Heart right ventricle (tissue), 16 donors: ENCODE measurements at regions not wholly inside any gene's neighbourhood (a gene's known extent, or its start where the extent isn't known, plus 50 kb on each side); places are given as distances from the start of the nearest gene placed in this dataset.
A peak's percentile ranks its signal among the peaks of the same experiment; 100 is the strongest.
"Not testable (repeated sequence)": the region's sequence is repeated elsewhere in the genome, so short reads cannot be mapped to it uniquely, and the experiment has no call there.

ENCODE experiments used
- ATAC-seq, 8 donors: fragments of 200-7000 bp; cut with Tn5 transposase; one replicate each; pipeline ENCODE4 v1.9.1; 2020; ENCODE audit warnings: mild to moderate bottlenecking in 8 of 8, moderate library complexity in 8 of 8, moderate number of reproducible peaks in 1 of 8
- DNase-seq, 2 donors: peaks; one replicate each; pipeline ENCODE4 v3.0.0-alpha.2; 2020
- H3K27ac ChIP-seq, 10 donors: fragments of 200-600 bp; sonication (generic) in 2 of 10; one replicate each; pipeline versions ENCODE4 v1.5.0 to v1.8.0; 2020 to 2022; ENCODE audit warnings: mild to moderate bottlenecking in 3 of 10
- H3K27me3 ChIP-seq, 7 donors: fragments of 200-600 bp; one replicate each; pipeline ENCODE4 v1.8.0; 2021 to 2022; ENCODE audit warnings: mild to moderate bottlenecking in 2 of 7
- H3K36me3 ChIP-seq, 9 donors: fragments of 200-600 bp; sonication (generic) in 1 of 9; one replicate each; pipeline versions ENCODE4 v1.5.0 to v1.8.0; 2020 to 2022; ENCODE audit warnings: mild to moderate bottlenecking in 2 of 9
- H3K4me1 ChIP-seq, 9 donors: fragments of 200-600 bp; sonication (generic) in 1 of 9; one replicate each; pipeline versions ENCODE4 v1.5.0 to v1.8.0; 2020 to 2022; ENCODE audit warnings: mild to moderate bottlenecking in 4 of 9
- H3K4me3 ChIP-seq, 10 donors: fragments of 200-600 bp; sonication (generic) in 2 of 10; one replicate each; pipeline versions ENCODE4 v1.5.0 to v1.8.0; 2020 to 2022; ENCODE audit warnings: mild to moderate bottlenecking in 7 of 10, moderate library complexity in 2 of 10
- H3K9me3 ChIP-seq, 11 donors: fragments of 200-600 bp in 10 of 11; sonication (generic) in 2 of 11; one replicate each; pipeline versions ENCODE4 v1.5.0 to v1.8.0; 2013 to 2022; ENCODE audit warnings: mild to moderate bottlenecking in 2 of 11, control low read depth in 1 of 11, moderate library complexity in 1 of 11
- CTCF ChIP-seq, 9 donors: fragments of 200-600 bp; sonication (generic) in 2 of 9; IDR thresholded peaks; one replicate each; pipeline versions ENCODE4 v1.5.0 to v1.8.0; 2021 to 2022; ENCODE audit warnings: antibody characterized with exemption in 9 of 9, mild to moderate bottlenecking in 5 of 9, moderate library complexity in 1 of 9
- WGBS, 2 donors: extraction: QIAGEN DNeasy Blood & Tissue Kit; methylation state at CpG; one replicate each; pipeline ENCODE4 v1.1.7; 2013; ENCODE audit warnings: inconsistent platforms in 1 of 2; 5-methylcytosine and 5-hydroxymethylcytosine counted together
- intact Hi-C, 10 donors: fragments of 100-400 bp; cut with DNase I; formaldehyde crosslinking; loops; one replicate each; pipeline versions ENCODE4 v1.11.1 to v1.14.2; 2022
- donor health status: Arrhythmogenic right ventricular cardiomyopathy.
- donor health status: ischemic (EF 13 %, LVEDD 7.1; RV severe dilation, severe dysfunction).
- donor health status: healthy with polysubstance abuse.
- donor health status: DM: no; HTN: yes; CAD: no.
- donor health status: DM: no; HTN: no; CAD: no.
- donor health status: ischemic (EF 25% LVEDD 6.9; RV normal size, moderate dysfunction).
- donor health status: ischemic (EF 25% LVEDD 5.7; RV mildly dilated, moderate dysfunction).
- donor health status: healthy.
- donor health status: DM: yes; HTN: yes; CAD: no.
- donor health status: Ischemic cardiomyopathy.
- donor health status: ischemic (EF 35%, LVEDD 5.7; RV mildly dilated, moderate dysfunction).
- donor health status: nonischemic (EF 11% LVEDD 7.7; RV severe dilation, severe dysfunction).
- donor health status: DM: yes; HTN: yes; CAD: no.
- donor health status: PGD.
- donor health status: ischemic (EF 29% LVEDD 5.4; RV normal size, mild dysfunction).
- donor health status: nonischemic (EF 23%, LVEDD 6.1; RV moderate dilation, normal function).

- no peak for TF ChIP-seq CTCF (IDR thresholded peaks at IDR 0.05)
- H3K36me3 ChIP-seq: no peaks in the 10 kb centered on the region
- peaks cover 0 to 10% (median 0%) of the 10 kb centered on the region in 7 donors for H3K27me3 ChIP-seq
- no peaks in the 10 kb centered on the region for H3K9me3 ChIP-seq
- DNase-seq (no peak), ATAC-seq (peak in 1 of 8 donors; percentile 10)
- H3K27ac ChIP-seq: no peak overlapping the region
- intact Hi-C loops: no loop called here
- no peak overlapping the region for H3K4me3 ChIP-seq
- H3K4me1 ChIP-seq: no peaks in the 10 kb centered on the region
- 91 to 92% methylated on average over 7 of the region's 7 CpGs for WGBS, 2 donors
Measured at GRCh38 chr2:128667391-128667790, 348.7 kb upstream of the HS6ST1 start.

DNA sequence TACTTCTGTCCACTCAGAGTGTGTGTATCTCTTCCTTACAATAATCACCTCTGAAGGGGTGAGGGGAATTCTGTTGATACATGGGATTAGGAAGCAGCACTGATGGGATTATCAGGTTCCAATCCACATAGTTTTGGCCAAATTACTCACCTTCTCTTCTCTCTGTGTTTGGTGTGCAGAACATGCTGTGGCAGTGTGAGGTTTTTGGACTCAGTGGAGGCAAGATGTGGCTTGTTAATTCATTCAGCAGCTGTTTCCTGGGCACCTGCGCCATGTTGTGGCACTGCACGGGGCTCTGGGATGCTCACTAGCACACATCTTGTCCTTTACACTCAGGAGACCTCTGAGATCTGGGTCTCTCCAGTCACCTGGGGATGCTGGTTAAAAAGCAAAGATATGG lies 350.3 kb upstream of the HS6ST1 start:
- WGBS, 2 donors: 77 to 82% methylated on average over 2 of the region's 2 CpGs
- no peak overlapping the region for H3K27ac ChIP-seq
- intact Hi-C loops: no loop called here
- peaks cover 0 to 10% (median 0%) of the 10 kb centered on the region in 7 donors for H3K27me3 ChIP-seq
- no peak for DNase-seq
- no peak for ATAC-seq
- H3K4me3 ChIP-seq: no peak overlapping the region
- no peaks in the 10 kb centered on the region for H3K4me1 ChIP-seq
- TF ChIP-seq CTCF (IDR thresholded peaks at IDR 0.05): no peak
- H3K36me3 ChIP-seq: no peaks in the 10 kb centered on the region
- H3K9me3 ChIP-seq: peaks cover 0 to 9% (median 0%) of the 10 kb centered on the region in 11 donors

DNA sequence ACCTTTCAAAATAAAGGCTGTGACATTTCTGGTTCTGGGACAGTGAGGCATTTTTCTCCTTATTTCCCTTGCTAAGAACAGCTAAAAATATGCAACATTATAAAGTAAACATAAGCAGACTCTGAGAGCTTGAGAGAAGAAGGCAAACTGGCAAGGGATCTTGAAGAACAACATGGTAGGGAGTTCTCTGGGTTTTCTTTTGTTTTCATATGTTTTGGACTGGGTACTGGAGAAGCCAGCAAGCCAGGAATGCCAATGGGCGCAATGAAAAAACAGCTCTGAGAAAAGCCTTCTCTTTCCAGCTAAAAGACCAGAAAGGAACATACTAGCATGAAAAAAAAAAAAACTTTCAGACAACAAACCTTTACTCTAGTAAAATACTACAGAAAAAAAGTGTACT lies 351.4 kb upstream of the HS6ST1 start:
- Histone ChIP-seq H3K27me3 (peaks cover 0 to 10% (median 0%) of the 10 kb centered on the region in 7 donors), H3K4me1 (no peaks in the 10 kb centered on the region), H3K4me3 (no peak overlapping the region), H3K9me3 (peaks cover 0 to 20% (median 0%) of the 10 kb centered on the region in 11 donors), H3K36me3 (no peaks in the 10 kb centered on the region), H3K27ac (no peak overlapping the region)
- TF ChIP-seq CTCF (IDR thresholded peaks at IDR 0.05): no peak
- no peak for ATAC-seq
- 96 to 100% methylated on average over 1 of the region's 1 CpG for WGBS, 2 donors
- intact Hi-C loops: no loop called here
- DNase-seq: no peak

DNA sequence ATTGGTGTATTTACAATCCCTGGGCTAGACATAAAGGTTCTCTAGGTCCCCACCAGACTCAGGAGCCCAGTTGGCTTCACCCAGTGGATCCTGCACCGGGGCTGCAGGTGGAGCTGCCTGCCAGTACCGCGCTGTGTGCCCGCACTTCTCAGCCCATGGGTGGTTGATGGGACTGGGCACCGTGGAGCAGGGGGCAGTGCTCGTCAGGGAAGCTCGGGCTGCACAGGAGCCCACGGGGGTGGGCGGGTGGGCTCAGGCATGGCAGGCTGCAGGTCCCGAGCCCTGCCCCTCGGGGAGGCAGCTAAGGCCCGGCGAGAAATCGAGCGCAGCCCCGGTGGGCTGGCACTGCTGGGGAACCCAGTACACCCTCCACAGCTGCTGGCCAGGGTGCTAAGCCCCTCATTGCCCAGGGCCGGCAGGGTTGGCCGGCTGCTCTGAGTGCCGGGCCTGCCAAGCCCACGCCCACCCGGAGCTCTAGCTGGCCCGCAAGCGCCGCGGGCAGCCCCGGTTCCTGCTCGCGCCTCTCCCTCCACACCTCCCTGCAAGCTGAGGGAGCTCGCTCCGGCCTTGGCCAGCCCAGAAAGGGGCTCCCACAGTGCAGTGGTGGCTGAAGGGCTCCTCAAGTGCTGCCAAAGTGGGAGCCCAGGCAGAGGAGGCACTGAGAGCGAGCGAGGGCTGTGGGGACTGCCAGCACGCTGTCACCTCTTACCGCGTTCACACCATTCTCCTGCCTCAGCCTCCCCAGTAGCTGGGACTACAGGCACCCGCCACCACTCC lies 353.5 kb upstream of the HS6ST1 start:
- H3K4me3 ChIP-seq, H3K4me1 ChIP-seq, H3K27ac ChIP-seq, ATAC-seq, H3K27me3 ChIP-seq, H3K36me3 ChIP-seq, intact Hi-C loops, DNase-seq: not testable (repeated sequence)
- 94 to 95% methylated on average over 27 to 36 of the region's 36 CpGs for WGBS, 2 donors
- peaks cover 0 to 20% (median 0%) of the 10 kb centered on the region in 11 donors for H3K9me3 ChIP-seq

DNA sequence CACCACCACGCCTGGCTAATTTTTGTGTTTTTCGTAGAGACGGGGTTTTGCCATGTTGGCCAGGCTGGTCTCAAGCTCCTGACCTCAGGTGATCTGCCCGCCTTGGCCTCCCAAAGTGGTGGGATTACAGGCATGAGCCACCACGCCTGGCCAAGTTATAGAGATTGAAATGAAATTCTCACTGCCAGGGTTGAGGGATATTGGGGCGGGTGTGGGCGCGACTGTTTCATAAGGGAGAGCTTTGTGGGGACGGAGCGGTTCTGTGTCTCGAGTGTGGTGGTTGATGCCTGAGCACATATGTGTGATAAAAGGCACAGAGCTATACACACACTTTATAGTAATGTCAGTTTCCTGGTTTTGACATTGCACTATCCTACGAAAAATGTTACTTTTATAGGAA lies 361.0 kb upstream of the HS6ST1 start:
- H3K9me3 ChIP-seq, H3K36me3 ChIP-seq, H3K4me1 ChIP-seq, intact Hi-C loops, DNase-seq, H3K27me3 ChIP-seq, ATAC-seq, H3K4me3 ChIP-seq, H3K27ac ChIP-seq: not testable (repeated sequence)
- 89 to 91% methylated on average over 12 of the region's 12 CpGs for WGBS, 2 donors
